Pons (tissue), 1 donor: ENCODE measurements at regions not wholly inside any gene's neighbourhood (a gene's known extent, or its start where the extent isn't known, plus 50 kb on each side); places are given as distances from the start of the nearest gene placed in this dataset.
A peak's percentile ranks its signal among the peaks of the same experiment; 100 is the strongest.
"Not testable (repeated sequence)": the region's sequence is repeated elsewhere in the genome, so short reads cannot be mapped to it uniquely, and the experiment has no call there.

ENCODE experiments used
- DNase-seq: peaks from one replicate; pipeline ENCODE4 v3.0.0-alpha.2; 2016; ENCODE audit warnings: low spot score

GRCh38 chr5:54404568-54404967 lies 50.9 kb upstream of the HSPB3 start:
- peak; percentile 23 for DNase-seq

GRCh38 chr5:54403885-54404416 lies 51.5 kb upstream of the HSPB3 start:
- no peak for DNase-seq

GRCh38 chr5:54403121-54403520 lies 52.4 kb upstream of the HSPB3 start:
- no peak for DNase-seq

- DNase-seq, result peak; percentile 13
Measured at GRCh38 chr5:54401515-54401914, 54.0 kb upstream of the HSPB3 start.

- DNase-seq, result no peak
Measured at GRCh38 chr5:54398191-54398590, 57.3 kb upstream of the HSPB3 start.

GRCh38 chr5:54397420-54397819 lies 58.1 kb upstream of the HSPB3 start:
- no peak for DNase-seq

GRCh38 chr5:54393007-54393406 lies 62.5 kb upstream of the HSPB3 start:
- DNase-seq, result not testable (repeated sequence)

GRCh38 chr5:54390539-54391031 lies 64.9 kb upstream of the HSPB3 start:
- no peak for DNase-seq

GRCh38 chr5:54390015-54390414 lies 65.5 kb upstream of the HSPB3 start:
- peak; percentile 45 for DNase-seq

- DNase-seq, result not testable (repeated sequence)
Measured at GRCh38 chr5:54389399-54389798, 66.1 kb upstream of the HSPB3 start.

- DNase-seq, result no peak
Measured at GRCh38 chr5:54388811-54389210, 66.7 kb upstream of the HSPB3 start.

GRCh38 chr5:54388409-54388808 lies 67.1 kb upstream of the HSPB3 start:
- DNase-seq, result no peak

- DNase-seq, result no peak
Measured at GRCh38 chr5:54387659-54388232, 67.8 kb upstream of the HSPB3 start.

- DNase-seq, result no peak
Measured at GRCh38 chr5:54387031-54387430, 68.5 kb upstream of the HSPB3 start.

GRCh38 chr5:54385994-54386393 lies 69.5 kb upstream of the HSPB3 start:
- DNase-seq, result no peak

- DNase-seq, result no peak
Measured at GRCh38 chr5:54384356-54384933, 71.1 kb upstream of the HSPB3 start.

- DNase-seq, result no peak
Measured at GRCh38 chr5:54383941-54384340, 71.6 kb upstream of the HSPB3 start.

- no peak for DNase-seq
Measured at GRCh38 chr5:54383225-54383901, 72.1 kb upstream of the HSPB3 start.

- not testable (repeated sequence) for DNase-seq
Measured at GRCh38 chr5:54381319-54381718, 70.9 kb upstream of the ARL15 start.

- DNase-seq, result no peak
Measured at GRCh38 chr5:54379590-54379989, 69.2 kb upstream of the ARL15 start.

- no peak for DNase-seq
Measured at GRCh38 chr5:54378707-54379106, 68.3 kb upstream of the ARL15 start.

GRCh38 chr5:54377339-54377738 lies 67.0 kb upstream of the ARL15 start:
- DNase-seq, result not testable (repeated sequence)

GRCh38 chr5:54370982-54371381 lies 60.6 kb upstream of the ARL15 start:
- no peak for DNase-seq
